Esophagus squamous epithelium (tissue), 4 donors: ENCODE measurements at regions not wholly inside any gene's neighbourhood (a gene's known extent, or its start where the extent isn't known, plus 50 kb on each side); places are given as distances from the start of the nearest gene placed in this dataset.

Source experiments
- POLR2A ChIP-seq, 4 donors: fragments of 450-650 bp; IDR thresholded peaks; one replicate each; pipeline ENCODE4 v1.6.1; 2017; ENCODE audit warnings: antibody characterized with exemption in 4 of 4, mild to moderate bottlenecking in 4 of 4, moderate library complexity in 3 of 4
- TF ChIP-seq, protein P1 (sequence below), 6 experiments: fragments of 450-650 bp in 4 of 6; fragments of 200-600 bp in 2 of 6; sonication (generic) in 2 of 6; IDR thresholded peaks; one replicate each; pipeline ENCODE4 v1.5.1; 2016 to 2019; ENCODE audit warnings: antibody characterized with exemption in 6 of 6, mild to moderate bottlenecking in 4 of 6, moderate library complexity in 4 of 6

DNA sequence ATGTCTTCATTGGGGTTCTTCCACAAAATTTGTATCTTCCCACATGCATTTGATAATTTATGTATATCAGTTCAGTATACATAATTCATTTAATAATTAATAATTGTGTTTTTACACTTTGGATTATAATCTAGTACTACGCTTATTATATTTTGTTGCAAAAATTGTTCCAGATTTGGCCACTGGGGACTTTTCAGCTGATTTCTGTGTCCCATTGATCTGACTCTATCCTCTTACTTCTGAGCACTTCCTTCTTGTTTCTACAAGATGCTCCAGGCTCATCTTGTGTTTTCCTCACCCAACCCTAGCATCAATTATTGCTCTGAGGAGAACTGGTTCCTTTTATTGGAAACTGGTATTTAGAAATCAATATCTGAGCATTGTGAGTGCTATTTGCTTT is 215.3 kb upstream of the CDH19 start:
- TF ChIP-seq, protein P1, sequence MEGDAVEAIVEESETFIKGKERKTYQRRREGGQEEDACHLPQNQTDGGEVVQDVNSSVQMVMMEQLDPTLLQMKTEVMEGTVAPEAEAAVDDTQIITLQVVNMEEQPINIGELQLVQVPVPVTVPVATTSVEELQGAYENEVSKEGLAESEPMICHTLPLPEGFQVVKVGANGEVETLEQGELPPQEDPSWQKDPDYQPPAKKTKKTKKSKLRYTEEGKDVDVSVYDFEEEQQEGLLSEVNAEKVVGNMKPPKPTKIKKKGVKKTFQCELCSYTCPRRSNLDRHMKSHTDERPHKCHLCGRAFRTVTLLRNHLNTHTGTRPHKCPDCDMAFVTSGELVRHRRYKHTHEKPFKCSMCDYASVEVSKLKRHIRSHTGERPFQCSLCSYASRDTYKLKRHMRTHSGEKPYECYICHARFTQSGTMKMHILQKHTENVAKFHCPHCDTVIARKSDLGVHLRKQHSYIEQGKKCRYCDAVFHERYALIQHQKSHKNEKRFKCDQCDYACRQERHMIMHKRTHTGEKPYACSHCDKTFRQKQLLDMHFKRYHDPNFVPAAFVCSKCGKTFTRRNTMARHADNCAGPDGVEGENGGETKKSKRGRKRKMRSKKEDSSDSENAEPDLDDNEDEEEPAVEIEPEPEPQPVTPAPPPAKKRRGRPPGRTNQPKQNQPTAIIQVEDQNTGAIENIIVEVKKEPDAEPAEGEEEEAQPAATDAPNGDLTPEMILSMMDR (IDR thresholded peaks at IDR 0.05) = no peak
- no peak for TF ChIP-seq POLR2A (IDR thresholded peaks at IDR 0.05)
